Mammary epithelial cell (primary cell): ENCODE measurements at regions not wholly inside any gene's neighbourhood (a gene's known extent, or its start where the extent isn't known, plus 50 kb on each side); places are given as distances from the start of the nearest gene placed in this dataset.

Experiments used
- CTCF ChIP-seq, 2 donors: IDR thresholded peaks in 1 of 2; conservative IDR thresholded peaks in 1 of 2; 2 replicates each; pipeline ENCODE4 v1.5.1; 2011 to 2012; ENCODE audit warnings: inconsistent platforms in 2 of 2, low read length in 2 of 2, mild to moderate bottlenecking in 2 of 2, control low read depth in 1 of 2, low read depth in 1 of 2; ENCODE audit not compliant: insufficient read depth in 1 of 2; ENCODE audit errors: extremely low read depth in 1 of 2
- EZH2 ChIP-seq: IDR thresholded peaks from 2 replicates; pipeline ENCODE4 v1.6.1; 2012; ENCODE audit warnings: low read length, inconsistent platforms, borderline replicate concordance

DNA sequence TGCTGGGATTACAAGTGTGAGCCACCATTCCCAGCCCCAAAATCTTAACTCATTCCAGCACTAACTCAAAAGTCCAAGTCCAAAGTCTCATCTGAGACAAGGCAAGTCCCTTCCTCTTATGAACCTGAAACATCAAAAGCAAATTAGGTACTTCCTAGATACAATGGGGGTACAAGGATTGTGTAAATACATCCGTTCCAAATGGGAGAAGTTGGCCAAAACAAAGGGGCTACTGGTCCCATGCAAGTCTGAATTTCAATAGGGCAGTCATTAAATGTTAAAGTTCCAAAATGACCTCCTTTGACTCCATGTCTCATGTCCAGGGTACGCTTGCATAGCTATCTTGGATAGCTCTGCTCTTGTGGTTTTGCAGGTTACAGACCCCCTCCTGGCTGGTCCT is 94.7 kb upstream of the PPM1H start:
- no peak for TF ChIP-seq CTCF (conservative IDR thresholded peaks at IDR 0.05 in 1 of 2, IDR thresholded peaks at IDR 0.05 in 1 of 2; ENCODE audit: extremely low read depth in 1 of 2, insufficient read depth in 1 of 2, low read depth in 1 of 2, low read length in 2 of 2)
- TF ChIP-seq EZH2: no peak
